CD14-positive monocyte (primary cell): ENCODE measurements at regions not wholly inside any gene's neighbourhood (a gene's known extent, or its start where the extent isn't known, plus 50 kb on each side); places are given as distances from the start of the nearest gene placed in this dataset.
A peak's percentile ranks its signal among the peaks of the same experiment; 100 is the strongest.

Experiments used
- DNase-seq, 3 donors: peaks; one replicate each; pipeline ENCODE4 v3.0.0-alpha.2; 2011 to 2022
- H2AFZ ChIP-seq: 2 replicates; pipeline ENCODE4 v1.6.0; 2012; ENCODE audit warnings: mild to moderate bottlenecking, low read depth, low read length, inconsistent platforms; ENCODE audit not compliant: insufficient read depth, poor library complexity, severe bottlenecking
- H3K27ac ChIP-seq, 2 donors: 1 replicate in 1 of 2; 2 replicates in 1 of 2; pipeline ENCODE4 v1.5.1; 2012 to 2013; ENCODE audit warnings: low read length in 2 of 2, control low read depth in 1 of 2, inconsistent platforms in 1 of 2, low read depth in 1 of 2, mild to moderate bottlenecking in 1 of 2
- H3K27me3 ChIP-seq, 2 donors: one replicate each; pipeline versions ENCODE4 v1.6.0 to v1.6.1; 2011 to 2013; ENCODE audit warnings: low read length in 2 of 2; ENCODE audit not compliant: control insufficient read depth in 2 of 2, insufficient read depth in 2 of 2
- H3K36me3 ChIP-seq, 2 donors: replicated peaks in 1 of 2; 1 replicate in 1 of 2; 2 replicates in 1 of 2; pipeline versions ENCODE4 v1.5.1 to v1.6.1; 2012 to 2013; ENCODE audit warnings: low read length in 2 of 2, control low read depth in 1 of 2, inconsistent platforms in 1 of 2, mild to moderate bottlenecking in 1 of 2; ENCODE audit not compliant: insufficient read depth in 2 of 2, control insufficient read depth in 1 of 2
- H3K4me1 ChIP-seq, 2 donors: 1 replicate in 1 of 2; 2 replicates in 1 of 2; pipeline versions ENCODE4 v1.5.1 to v1.6.1; 2012 to 2013; ENCODE audit warnings: low read length in 2 of 2, control low read depth in 1 of 2, inconsistent platforms in 1 of 2, mild to moderate bottlenecking in 1 of 2, moderate library complexity in 1 of 2; ENCODE audit not compliant: insufficient read depth in 2 of 2, control insufficient read depth in 1 of 2
- H3K4me2 ChIP-seq: replicated peaks from 2 replicates; pipeline ENCODE3; 2012; ENCODE audit warnings: low read length, moderate library complexity, mild to moderate bottlenecking; ENCODE audit not compliant: poor library complexity, severe bottlenecking; ENCODE audit errors: extremely low read depth
- H3K4me3 ChIP-seq, 3 experiments: fragments of 200-600 bp in 1 of 3; sonication (generic) in 1 of 3; replicated peaks in 1 of 3; 1 replicate in 2 of 3; 2 replicates in 1 of 3; pipeline ENCODE4 v1.5.1; 2011 to 2013; ENCODE audit warnings: low read length in 3 of 3, mild to moderate bottlenecking in 3 of 3, control low read depth in 2 of 3, low read depth in 2 of 3, inconsistent platforms in 1 of 3, moderate library complexity in 1 of 3
- H3K79me2 ChIP-seq: 2 replicates; pipeline ENCODE4 v1.6.0; 2012; ENCODE audit warnings: mild to moderate bottlenecking, control low read depth, inconsistent platforms, low read length, moderate library complexity; ENCODE audit not compliant: insufficient read depth
- H3K9ac ChIP-seq: 2 replicates; pipeline ENCODE4 v1.6.0; 2017; ENCODE audit warnings: low read length, mild to moderate bottlenecking; ENCODE audit not compliant: insufficient read depth, poor library complexity, severe bottlenecking
- H3K9me3 ChIP-seq, 2 donors: replicated peaks in 1 of 2; 1 replicate in 1 of 2; 2 replicates in 1 of 2; pipeline versions ENCODE4 v1.5.1 to v1.6.1; 2012 to 2013; ENCODE audit warnings: low read length in 2 of 2, control low read depth in 1 of 2; ENCODE audit not compliant: control insufficient read depth in 1 of 2, insufficient read depth in 1 of 2
- H4K20me1 ChIP-seq: 2 replicates; pipeline ENCODE4 v1.6.0; 2012; ENCODE audit warnings: mild to moderate bottlenecking, low read length, control low read depth, moderate library complexity; ENCODE audit not compliant: insufficient read depth
- H3K27ac Mint-ChIP-seq, 7 donors: one replicate each; pipeline ENCODE4 v1.8.0; 2020; ENCODE audit warnings: mild to moderate bottlenecking in 7 of 7, mixed read lengths in 7 of 7, moderate library complexity in 6 of 7, inconsistent platforms in 2 of 7
- H3K27me3 Mint-ChIP-seq, 3 donors: one replicate each; pipeline ENCODE4 v1.8.0; 2021 to 2022; ENCODE audit warnings: low read depth in 3 of 3, mild to moderate bottlenecking in 3 of 3, mixed read lengths in 3 of 3, moderate library complexity in 3 of 3, inconsistent platforms in 1 of 3
- H3K36me3 Mint-ChIP-seq, 2 donors: one replicate each; pipeline ENCODE4 v1.8.0; 2020; ENCODE audit warnings: mixed read lengths in 2 of 2, inconsistent platforms in 1 of 2, mild to moderate bottlenecking in 1 of 2
- H3K4me1 Mint-ChIP-seq: one replicate; pipeline ENCODE4 v1.8.0; 2020; ENCODE audit warnings: mild to moderate bottlenecking, mixed read lengths
- H3K4me3 Mint-ChIP-seq, 2 donors: one replicate each; pipeline ENCODE4 v1.8.0; 2020; ENCODE audit warnings: mild to moderate bottlenecking in 2 of 2, mixed read lengths in 2 of 2, moderate library complexity in 1 of 2
- H3K9me3 Mint-ChIP-seq, 7 donors: one replicate each; pipeline ENCODE4 v1.8.0; 2020 to 2022; ENCODE audit warnings: mixed read lengths in 7 of 7, mild to moderate bottlenecking in 6 of 7, moderate library complexity in 6 of 7, inconsistent platforms in 2 of 7
- WGBS: methylation state at CpG from one replicate; pipeline ENCODE4 v1.1.5; 2013; ENCODE audit warnings: missing lambda C conversion rate; ENCODE audit not compliant: insufficient coverage; 5-methylcytosine and 5-hydroxymethylcytosine counted together
- intact Hi-C, 2 donors: fragments of 100-400 bp; cut with micrococcal nuclease; formaldehyde crosslinking; loops; one replicate each; pipeline versions ENCODE4 v1.15.0 to v1.15.1; 2023
- TF ChIP-seq, protein P1 (sequence below): fragments of 200-600 bp; IDR thresholded peaks from one replicate; pipeline ENCODE4 v1.8.0; 2022; ENCODE audit warnings: antibody characterized with exemption, mild to moderate bottlenecking

DNA sequence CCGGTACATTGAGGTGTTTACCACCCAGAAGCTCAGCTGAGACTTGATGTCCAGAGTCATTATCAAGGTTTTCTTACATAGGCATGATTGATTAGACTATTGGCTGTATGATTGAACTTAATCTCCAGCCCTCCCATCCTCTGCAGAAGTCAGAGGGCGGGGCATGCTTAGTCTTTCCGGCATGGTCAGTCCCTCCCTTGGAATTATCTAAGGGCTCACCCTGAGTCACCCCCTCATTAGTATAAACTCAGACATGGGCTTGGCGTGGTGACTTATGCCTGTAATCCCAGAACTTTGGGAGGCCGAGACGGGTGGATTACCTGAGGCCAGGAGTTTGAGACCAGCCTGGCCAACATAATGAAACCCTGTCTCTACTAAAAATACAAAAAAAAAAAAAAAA lies 243.9 kb downstream of the VAPA start:
- intact Hi-C loops = no loop called here
- 100% methylated on average over 2 of the region's 6 CpGs for WGBS
- Histone ChIP-seq H4K20me1 (no peaks in the 10 kb centered on the region), H3K27ac (no peak overlapping the region), H3K36me3 (no peaks in the 10 kb centered on the region), H3K9me3 (peaks cover 0 to 2% of the 10 kb centered on the region in 2 donors), H3K9ac (no peak overlapping the region), H3K4me2 (no peak overlapping the region), H3K4me1 (no peaks in the 10 kb centered on the region), H2AFZ (no peak overlapping the region), H3K79me2 (no peaks in the 10 kb centered on the region), H3K4me3 (no peak overlapping the region), H3K27me3 (no peaks in the 10 kb centered on the region)
- Mint-ChIP-seq H3K4me1 (no peaks in the 10 kb centered on the region), H3K4me3 (no peak overlapping the region), H3K9me3 (peaks cover 0 to 8% (median 5%) of the 10 kb centered on the region in 7 donors), H3K36me3 (no peaks in the 10 kb centered on the region), H3K27ac (no peak overlapping the region), H3K27me3 (peaks cover 0 to 2% (median 1%) of the 10 kb centered on the region in 3 donors)
- TF ChIP-seq, protein P1, sequence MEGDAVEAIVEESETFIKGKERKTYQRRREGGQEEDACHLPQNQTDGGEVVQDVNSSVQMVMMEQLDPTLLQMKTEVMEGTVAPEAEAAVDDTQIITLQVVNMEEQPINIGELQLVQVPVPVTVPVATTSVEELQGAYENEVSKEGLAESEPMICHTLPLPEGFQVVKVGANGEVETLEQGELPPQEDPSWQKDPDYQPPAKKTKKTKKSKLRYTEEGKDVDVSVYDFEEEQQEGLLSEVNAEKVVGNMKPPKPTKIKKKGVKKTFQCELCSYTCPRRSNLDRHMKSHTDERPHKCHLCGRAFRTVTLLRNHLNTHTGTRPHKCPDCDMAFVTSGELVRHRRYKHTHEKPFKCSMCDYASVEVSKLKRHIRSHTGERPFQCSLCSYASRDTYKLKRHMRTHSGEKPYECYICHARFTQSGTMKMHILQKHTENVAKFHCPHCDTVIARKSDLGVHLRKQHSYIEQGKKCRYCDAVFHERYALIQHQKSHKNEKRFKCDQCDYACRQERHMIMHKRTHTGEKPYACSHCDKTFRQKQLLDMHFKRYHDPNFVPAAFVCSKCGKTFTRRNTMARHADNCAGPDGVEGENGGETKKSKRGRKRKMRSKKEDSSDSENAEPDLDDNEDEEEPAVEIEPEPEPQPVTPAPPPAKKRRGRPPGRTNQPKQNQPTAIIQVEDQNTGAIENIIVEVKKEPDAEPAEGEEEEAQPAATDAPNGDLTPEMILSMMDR = no peak
- DNase-seq = no peak

DNA sequence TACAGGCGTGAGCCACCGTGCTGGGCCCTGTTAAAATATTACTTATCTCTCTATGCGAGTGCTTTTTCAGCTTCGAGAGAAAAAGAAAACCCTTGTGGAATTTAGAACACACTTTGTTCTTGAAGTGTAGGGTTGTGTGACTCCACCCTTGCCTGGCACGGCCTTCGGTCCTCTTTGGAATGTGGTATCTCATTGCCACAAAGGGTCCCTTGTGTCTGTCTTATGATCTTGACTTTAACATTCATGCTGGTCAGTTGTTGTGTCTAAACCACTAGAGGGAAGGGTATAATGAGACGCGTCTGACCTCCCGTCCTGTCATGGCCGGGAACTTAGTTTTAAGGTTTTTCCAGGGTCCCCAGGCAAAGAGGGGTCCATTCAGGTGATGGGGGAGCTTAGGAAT lies 246.4 kb downstream of the VAPA start:
- H3K4me3 Mint-ChIP-seq = no peak overlapping the region
- intact Hi-C loops = no loop called here
- Histone ChIP-seq H3K4me2 (no peak overlapping the region), H3K27ac (no peak overlapping the region), H3K4me3 (no peak overlapping the region), H3K79me2 (no peaks in the 10 kb centered on the region), H4K20me1 (no peaks in the 10 kb centered on the region), H2AFZ (no peak overlapping the region), H3K9ac (no peak overlapping the region), H3K36me3 (no peaks in the 10 kb centered on the region), H3K27me3 (no peaks in the 10 kb centered on the region), H3K4me1 (no peaks in the 10 kb centered on the region), H3K9me3 (peaks cover 0 to 2% of the 10 kb centered on the region in 2 donors)
- no peaks in the 10 kb centered on the region for H3K36me3 Mint-ChIP-seq
- TF ChIP-seq, protein P1 = no peak
- H3K9me3 Mint-ChIP-seq = peaks cover 0 to 8% (median 5%) of the 10 kb centered on the region in 7 donors
- 100% methylated on average over 2 of the region's 10 CpGs for WGBS
- peaks cover 1 to 2% (median 2%) of the 10 kb centered on the region in 3 donors for H3K27me3 Mint-ChIP-seq
- peak overlapping the region in 1 of 7 donors; percentile 26 for H3K27ac Mint-ChIP-seq
- DNase-seq = no peak
- H3K4me1 Mint-ChIP-seq = no peaks in the 10 kb centered on the region
